HEK293 (cell line): ENCODE measurements at regions not wholly inside any gene's neighbourhood (a gene's known extent, or its start where the extent isn't known, plus 50 kb on each side); places are given as distances from the start of the nearest gene placed in this dataset.

ENCODE experiments used
- CTCF ChIA-PET: fragments of 350-600 bp; formaldehyde crosslinking; extraction: SDS; loops from one replicate; lab custom pipeline; 2021; ENCODE audit warnings: antibody characterized with exemption; lab: Yijun Ruan, JAX
- POLR2A ChIA-PET: fragments of 300-600 bp; formaldehyde crosslinking; extraction: SDS; loops from one replicate; lab custom pipeline; 2020; ENCODE audit warnings: antibody characterized with exemption, inconsistent platforms; lab: Yijun Ruan, JAX
- H3K27ac ChIP-seq: fragments of 200-500 bp; sonication (Bioruptor generic); 2 replicates; pipeline ENCODE4 v1.5.1; 2014; ENCODE audit warnings: low read depth, low read length, control low read depth, inconsistent platforms; ENCODE audit errors: extremely low read depth
- H3K36me3 ChIP-seq, 2 experiments: fragments of 200-500 bp in 1 of 2; sonication (Bioruptor generic) in 1 of 2; 1 replicate in 1 of 2; 2 replicates in 1 of 2; pipeline ENCODE4 v1.5.1; 2014 to 2017; ENCODE audit warnings: inconsistent platforms in 2 of 2, low read length in 2 of 2; ENCODE audit not compliant: control insufficient read depth in 2 of 2, insufficient read depth in 1 of 2
- H3K4me1 ChIP-seq: fragments of 200-500 bp; sonication (Bioruptor generic); 2 replicates; pipeline ENCODE4 v1.5.1; 2014; ENCODE audit warnings: mild to moderate bottlenecking, low read length, inconsistent platforms; ENCODE audit not compliant: control insufficient read depth, insufficient read depth
- H3K4me3 ChIP-seq: 2 replicates; pipeline ENCODE4 v1.5.1; 2011; ENCODE audit warnings: low read depth, mild to moderate bottlenecking, control low read depth, low read length, moderate library complexity
- H3K9me3 ChIP-seq: fragments of 200-500 bp; sonication (Bioruptor generic); 2 replicates; pipeline ENCODE4 v1.5.1; 2014; ENCODE audit warnings: low read depth, low read length, inconsistent platforms; ENCODE audit not compliant: control insufficient read depth, insufficient read depth
- BCL11B ChIP-seq: fragments of 450-650 bp; formaldehyde crosslinking; IDR thresholded peaks from 2 replicates; pipeline ENCODE4 v1.5.1; 2016; ENCODE audit warnings: low read depth, missing biosample characterization, missing genetic modification characterization
- HOXD13 ChIP-seq: sonication (generic); formaldehyde crosslinking; IDR thresholded peaks from 2 replicates; pipeline ENCODE4 v1.8.0; 2022; ENCODE audit warnings: missing genetic modification reagents, borderline replicate concordance
- ZNF140 ChIP-seq: fragments of 450-650 bp; formaldehyde crosslinking; IDR thresholded peaks from 2 replicates; pipeline ENCODE4 v1.5.1; 2016; ENCODE audit warnings: missing biosample characterization, missing genetic modification characterization
- ZNF16 ChIP-seq: fragments of 450-650 bp; formaldehyde crosslinking; IDR thresholded peaks from 2 replicates; pipeline ENCODE4 v1.5.1; 2016; ENCODE audit warnings: low read depth, missing biosample characterization, missing genetic modification characterization
- ZNF211 ChIP-seq: fragments of 450-650 bp; formaldehyde crosslinking; IDR thresholded peaks from 2 replicates; pipeline ENCODE4 v1.5.1; 2016; ENCODE audit warnings: low read depth, missing biosample characterization, missing genetic modification characterization
- ZNF223 ChIP-seq: fragments of 450-650 bp; formaldehyde crosslinking; IDR thresholded peaks from 2 replicates; pipeline ENCODE4 v1.5.1; 2016; ENCODE audit warnings: missing biosample characterization, missing genetic modification characterization
- ZNF266 ChIP-seq: fragments of 450-650 bp; formaldehyde crosslinking; IDR thresholded peaks from 2 replicates; pipeline ENCODE4 v1.5.1; 2016; ENCODE audit warnings: missing biosample characterization, missing genetic modification characterization, low read depth
- ZNF311 ChIP-seq: fragments of 450-650 bp; formaldehyde crosslinking; IDR thresholded peaks from 2 replicates; pipeline ENCODE4 v1.5.1; 2017; ENCODE audit warnings: missing biosample characterization, missing genetic modification characterization, borderline replicate concordance
- ZNF354C ChIP-seq: fragments of 450-650 bp; formaldehyde crosslinking; IDR thresholded peaks from 2 replicates; pipeline ENCODE4 v1.5.1; 2016; ENCODE audit warnings: missing biosample characterization, missing genetic modification characterization, low read depth, borderline replicate concordance
- ZNF48 ChIP-seq: fragments of 450-650 bp; formaldehyde crosslinking; IDR thresholded peaks from 2 replicates; pipeline ENCODE4 v1.5.1; 2016; ENCODE audit warnings: missing biosample characterization, missing genetic modification characterization
- ZNF561 ChIP-seq: fragments of 450-650 bp; IDR thresholded peaks from 2 replicates; pipeline ENCODE4 v1.5.1; 2018; ENCODE audit warnings: missing biosample characterization, missing genetic modification characterization, borderline replicate concordance
- ZNF664 ChIP-seq: fragments of 450-650 bp; formaldehyde crosslinking; IDR thresholded peaks from 2 replicates; pipeline ENCODE4 v1.5.1; 2016; ENCODE audit warnings: missing biosample characterization, missing genetic modification characterization
- ZNF768 ChIP-seq: fragments of 450-650 bp; formaldehyde crosslinking; IDR thresholded peaks from 2 replicates; pipeline ENCODE4 v1.5.1; 2018; ENCODE audit warnings: missing biosample characterization, mild to moderate bottlenecking, missing genetic modification characterization
- ZNF785 ChIP-seq: fragments of 450-650 bp; formaldehyde crosslinking; IDR thresholded peaks from 2 replicates; pipeline ENCODE4 v1.5.1; 2016; ENCODE audit warnings: missing biosample characterization, missing genetic modification characterization
- ZNF837 ChIP-seq: fragments of 450-650 bp; formaldehyde crosslinking; IDR thresholded peaks from 2 replicates; pipeline ENCODE4 v1.5.1; 2016; ENCODE audit warnings: missing biosample characterization, missing genetic modification characterization
- TF ChIP-seq, protein P1 (sequence below): fragments of 450-650 bp; formaldehyde crosslinking; IDR thresholded peaks from 2 replicates; pipeline ENCODE4 v1.5.1; 2016; ENCODE audit warnings: missing biosample characterization, missing genetic modification characterization
- TF ChIP-seq, protein P2 (sequence below): fragments of 450-650 bp; formaldehyde crosslinking; IDR thresholded peaks from 2 replicates; pipeline ENCODE4 v1.5.1; 2016; ENCODE audit warnings: missing biosample characterization, missing genetic modification characterization, borderline replicate concordance
- TF ChIP-seq, protein P3 (sequence below): IDR thresholded peaks from 2 replicates; pipeline ENCODE4 v1.6.1; 2011; ENCODE audit warnings: mild to moderate bottlenecking, low read depth, low read length, borderline replicate concordance

- H3K27ac ChIP-seq = no peak overlapping the region
- no peaks in the 10 kb centered on the region for H3K4me1 ChIP-seq
- no peak overlapping the region for H3K4me3 ChIP-seq
- no peaks in the 10 kb centered on the region for H3K36me3 ChIP-seq
- H3K9me3 ChIP-seq = no peaks in the 10 kb centered on the region
- no peak for TF ChIP-seq ZNF664 (tag by site-specific recombination)
- no peak for TF ChIP-seq HOXD13 (CRISPR knock-in tag)
- TF ChIP-seq BCL11B (tag by site-specific recombination) = no peak
- no peak for TF ChIP-seq ZNF48 (tag by site-specific recombination)
- no peak for TF ChIP-seq ZNF837 (tag by site-specific recombination)
- TF ChIP-seq, all 188 proteins: peak for 0
- POLR2A ChIA-PET = no interaction called here
- CTCF ChIA-PET = interaction anchor here (0.6 kb wide), 1 partner anchor 153 kb away, joined by 3 read pairs; no protein-coding TSS in a partner anchor
Observed at GRCh38 chr6:91860541-91861335, 1273.9 kb upstream of the MAP3K7 start.

- CTCF ChIA-PET = interaction anchor here (0.6 kb wide), 1 partner anchor 30 kb away, joined by 3 read pairs; no protein-coding TSS in a partner anchor
- Histone ChIP-seq H3K4me3 (no peak overlapping the region), H3K4me1 (no peaks in the 10 kb centered on the region), H3K27ac (no peak overlapping the region), H3K9me3 (no peaks in the 10 kb centered on the region), H3K36me3 (no peaks in the 10 kb centered on the region)
- TF ChIP-seq, protein P1, sequence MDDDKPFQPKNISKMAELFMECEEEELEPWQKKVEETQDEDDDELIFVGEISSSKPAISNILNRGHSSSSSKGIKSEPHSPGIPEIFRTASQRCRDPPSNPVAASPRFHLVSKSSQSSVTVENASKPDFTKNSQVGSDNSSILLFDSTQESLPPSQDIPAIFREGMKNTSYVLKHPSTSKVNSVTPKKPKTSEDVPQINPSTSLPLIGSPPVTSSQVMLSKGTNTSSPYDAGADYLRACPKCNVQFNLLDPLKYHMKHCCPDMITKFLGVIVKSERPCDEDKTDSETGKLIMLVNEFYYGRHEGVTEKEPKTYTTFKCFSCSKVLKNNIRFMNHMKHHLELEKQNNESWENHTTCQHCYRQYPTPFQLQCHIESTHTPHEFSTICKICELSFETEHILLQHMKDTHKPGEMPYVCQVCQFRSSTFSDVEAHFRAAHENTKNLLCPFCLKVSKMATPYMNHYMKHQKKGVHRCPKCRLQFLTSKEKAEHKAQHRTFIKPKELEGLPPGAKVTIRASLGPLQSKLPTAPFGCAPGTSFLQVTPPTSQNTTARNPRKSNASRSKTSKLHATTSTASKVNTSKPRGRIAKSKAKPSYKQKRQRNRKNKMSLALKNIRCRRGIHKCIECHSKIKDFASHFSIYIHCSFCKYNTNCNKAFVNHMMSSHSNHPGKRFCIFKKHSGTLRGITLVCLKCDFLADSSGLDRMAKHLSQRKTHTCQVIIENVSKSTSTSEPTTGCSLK = no peak
- TF ChIP-seq ZNF785 = no peak
- TF ChIP-seq ZNF311 (tag by site-specific recombination) = no peak
- TF ChIP-seq, protein P2, sequence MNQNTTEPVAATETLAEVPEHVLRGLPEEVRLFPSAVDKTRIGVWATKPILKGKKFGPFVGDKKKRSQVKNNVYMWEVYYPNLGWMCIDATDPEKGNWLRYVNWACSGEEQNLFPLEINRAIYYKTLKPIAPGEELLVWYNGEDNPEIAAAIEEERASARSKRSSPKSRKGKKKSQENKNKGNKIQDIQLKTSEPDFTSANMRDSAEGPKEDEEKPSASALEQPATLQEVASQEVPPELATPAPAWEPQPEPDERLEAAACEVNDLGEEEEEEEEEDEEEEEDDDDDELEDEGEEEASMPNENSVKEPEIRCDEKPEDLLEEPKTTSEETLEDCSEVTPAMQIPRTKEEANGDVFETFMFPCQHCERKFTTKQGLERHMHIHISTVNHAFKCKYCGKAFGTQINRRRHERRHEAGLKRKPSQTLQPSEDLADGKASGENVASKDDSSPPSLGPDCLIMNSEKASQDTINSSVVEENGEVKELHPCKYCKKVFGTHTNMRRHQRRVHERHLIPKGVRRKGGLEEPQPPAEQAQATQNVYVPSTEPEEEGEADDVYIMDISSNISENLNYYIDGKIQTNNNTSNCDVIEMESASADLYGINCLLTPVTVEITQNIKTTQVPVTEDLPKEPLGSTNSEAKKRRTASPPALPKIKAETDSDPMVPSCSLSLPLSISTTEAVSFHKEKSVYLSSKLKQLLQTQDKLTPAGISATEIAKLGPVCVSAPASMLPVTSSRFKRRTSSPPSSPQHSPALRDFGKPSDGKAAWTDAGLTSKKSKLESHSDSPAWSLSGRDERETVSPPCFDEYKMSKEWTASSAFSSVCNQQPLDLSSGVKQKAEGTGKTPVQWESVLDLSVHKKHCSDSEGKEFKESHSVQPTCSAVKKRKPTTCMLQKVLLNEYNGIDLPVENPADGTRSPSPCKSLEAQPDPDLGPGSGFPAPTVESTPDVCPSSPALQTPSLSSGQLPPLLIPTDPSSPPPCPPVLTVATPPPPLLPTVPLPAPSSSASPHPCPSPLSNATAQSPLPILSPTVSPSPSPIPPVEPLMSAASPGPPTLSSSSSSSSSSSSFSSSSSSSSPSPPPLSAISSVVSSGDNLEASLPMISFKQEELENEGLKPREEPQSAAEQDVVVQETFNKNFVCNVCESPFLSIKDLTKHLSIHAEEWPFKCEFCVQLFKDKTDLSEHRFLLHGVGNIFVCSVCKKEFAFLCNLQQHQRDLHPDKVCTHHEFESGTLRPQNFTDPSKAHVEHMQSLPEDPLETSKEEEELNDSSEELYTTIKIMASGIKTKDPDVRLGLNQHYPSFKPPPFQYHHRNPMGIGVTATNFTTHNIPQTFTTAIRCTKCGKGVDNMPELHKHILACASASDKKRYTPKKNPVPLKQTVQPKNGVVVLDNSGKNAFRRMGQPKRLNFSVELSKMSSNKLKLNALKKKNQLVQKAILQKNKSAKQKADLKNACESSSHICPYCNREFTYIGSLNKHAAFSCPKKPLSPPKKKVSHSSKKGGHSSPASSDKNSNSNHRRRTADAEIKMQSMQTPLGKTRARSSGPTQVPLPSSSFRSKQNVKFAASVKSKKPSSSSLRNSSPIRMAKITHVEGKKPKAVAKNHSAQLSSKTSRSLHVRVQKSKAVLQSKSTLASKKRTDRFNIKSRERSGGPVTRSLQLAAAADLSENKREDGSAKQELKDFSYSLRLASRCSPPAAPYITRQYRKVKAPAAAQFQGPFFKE (tag by site-specific recombination) = no peak
- TF ChIP-seq ZNF223 = no peak
- no peak for TF ChIP-seq ZNF140 (tag by site-specific recombination)
- TF ChIP-seq ZNF211 (tag by site-specific recombination) = no peak
- no peak for TF ChIP-seq ZNF768
- no peak for TF ChIP-seq ZNF354C (tag by site-specific recombination)
- TF ChIP-seq, protein P3, sequence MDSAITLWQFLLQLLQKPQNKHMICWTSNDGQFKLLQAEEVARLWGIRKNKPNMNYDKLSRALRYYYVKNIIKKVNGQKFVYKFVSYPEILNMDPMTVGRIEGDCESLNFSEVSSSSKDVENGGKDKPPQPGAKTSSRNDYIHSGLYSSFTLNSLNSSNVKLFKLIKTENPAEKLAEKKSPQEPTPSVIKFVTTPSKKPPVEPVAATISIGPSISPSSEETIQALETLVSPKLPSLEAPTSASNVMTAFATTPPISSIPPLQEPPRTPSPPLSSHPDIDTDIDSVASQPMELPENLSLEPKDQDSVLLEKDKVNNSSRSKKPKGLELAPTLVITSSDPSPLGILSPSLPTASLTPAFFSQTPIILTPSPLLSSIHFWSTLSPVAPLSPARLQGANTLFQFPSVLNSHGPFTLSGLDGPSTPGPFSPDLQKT = no peak
- TF ChIP-seq ZNF266 = no peak
- no peak for TF ChIP-seq ZNF16 (tag by site-specific recombination)
- TF ChIP-seq ZNF561 (tag by site-specific recombination) = no peak
- POLR2A ChIA-PET = no interaction called here
Observed at GRCh38 chr6:91852252-91852651, 1265.4 kb upstream of the MAP3K7 start.
